HL-60 (cell line): ENCODE measurements at regions not wholly inside any gene's neighbourhood (a gene's known extent, or its start where the extent isn't known, plus 50 kb on each side); places are given as distances from the start of the nearest gene placed in this dataset.

Source experiments
- DNase-seq, 2 experiments: peaks; one replicate each; pipeline ENCODE4 v3.0.0-alpha.2; 2010 to 2020; ENCODE audit warnings: low read depth in 1 of 2, low spot score in 1 of 2
- H3K27ac ChIP-seq: fragments of 250-450 bp; sonication (Bioruptor Pico); replicated peaks from 2 replicates; pipeline ENCODE4 v1.5.1; 2020; ENCODE audit warnings: mild to moderate bottlenecking, moderate library complexity
- H3K27me3 ChIP-seq: fragments of 250-450 bp; sonication (Bioruptor Pico); 2 replicates; pipeline ENCODE4 v1.5.1; 2021; ENCODE audit warnings: mild to moderate bottlenecking, moderate library complexity; ENCODE audit not compliant: insufficient read depth, poor library complexity, severe bottlenecking
- H3K4me3 ChIP-seq: replicated peaks from 2 replicates; pipeline ENCODE4 v1.5.1; 2011; ENCODE audit warnings: mild to moderate bottlenecking, control low read depth, low read length; ENCODE audit not compliant: insufficient read depth
- GABPA ChIP-seq: IDR thresholded peaks from 2 replicates; pipeline ENCODE4 v1.6.1; 2012; ENCODE audit warnings: low read depth
- POLR2AphosphoS5 ChIP-seq: IDR thresholded peaks from 2 replicates; pipeline ENCODE4 v1.6.1; 2012; ENCODE audit warnings: low read depth
- SPI1 ChIP-seq: IDR thresholded peaks from 2 replicates; pipeline ENCODE4 v1.6.1; 2012; ENCODE audit warnings: low read depth, mild to moderate bottlenecking, borderline replicate concordance
- TF ChIP-seq, protein P1 (sequence below): IDR thresholded peaks from one replicate; pipeline ENCODE4 v1.5.1; 2011; ENCODE audit warnings: low read length, control low read depth, inconsistent platforms; ENCODE audit not compliant: insufficient read depth
- TF ChIP-seq, protein P2 (sequence below): IDR thresholded peaks from 2 replicates; pipeline ENCODE4 v1.6.1; 2012; ENCODE audit warnings: low read depth; ENCODE audit not compliant: insufficient replicate concordance

DNA sequence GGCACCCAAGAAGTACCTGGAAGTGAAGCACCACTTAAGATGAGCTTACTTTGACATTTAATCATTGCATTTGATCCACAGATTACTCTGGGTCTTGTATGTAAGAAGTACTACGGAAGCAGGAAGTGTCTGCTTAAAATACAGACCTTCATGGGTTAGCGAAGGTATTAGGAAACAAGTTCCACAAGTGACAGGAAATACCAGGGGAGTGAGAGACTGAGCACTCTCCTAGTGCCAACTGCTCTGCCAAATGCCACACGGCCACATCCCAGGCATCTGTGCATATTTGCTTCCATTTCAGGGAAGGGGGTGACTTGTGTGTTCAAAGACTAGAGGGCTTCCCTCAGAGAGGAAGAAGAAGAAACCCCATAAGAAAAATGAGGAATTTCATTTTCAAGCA, 57.2 kb upstream of the ANK3 start:
- no peak overlapping the region for H3K4me3 ChIP-seq
- H3K27me3 ChIP-seq, result no peaks in the 10 kb centered on the region
- TF ChIP-seq GABPA, result peak; percentile 87
- TF ChIP-seq, protein P1, sequence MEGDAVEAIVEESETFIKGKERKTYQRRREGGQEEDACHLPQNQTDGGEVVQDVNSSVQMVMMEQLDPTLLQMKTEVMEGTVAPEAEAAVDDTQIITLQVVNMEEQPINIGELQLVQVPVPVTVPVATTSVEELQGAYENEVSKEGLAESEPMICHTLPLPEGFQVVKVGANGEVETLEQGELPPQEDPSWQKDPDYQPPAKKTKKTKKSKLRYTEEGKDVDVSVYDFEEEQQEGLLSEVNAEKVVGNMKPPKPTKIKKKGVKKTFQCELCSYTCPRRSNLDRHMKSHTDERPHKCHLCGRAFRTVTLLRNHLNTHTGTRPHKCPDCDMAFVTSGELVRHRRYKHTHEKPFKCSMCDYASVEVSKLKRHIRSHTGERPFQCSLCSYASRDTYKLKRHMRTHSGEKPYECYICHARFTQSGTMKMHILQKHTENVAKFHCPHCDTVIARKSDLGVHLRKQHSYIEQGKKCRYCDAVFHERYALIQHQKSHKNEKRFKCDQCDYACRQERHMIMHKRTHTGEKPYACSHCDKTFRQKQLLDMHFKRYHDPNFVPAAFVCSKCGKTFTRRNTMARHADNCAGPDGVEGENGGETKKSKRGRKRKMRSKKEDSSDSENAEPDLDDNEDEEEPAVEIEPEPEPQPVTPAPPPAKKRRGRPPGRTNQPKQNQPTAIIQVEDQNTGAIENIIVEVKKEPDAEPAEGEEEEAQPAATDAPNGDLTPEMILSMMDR, result no peak
- no peak for TF ChIP-seq POLR2AphosphoS5
- TF ChIP-seq, protein P2, sequence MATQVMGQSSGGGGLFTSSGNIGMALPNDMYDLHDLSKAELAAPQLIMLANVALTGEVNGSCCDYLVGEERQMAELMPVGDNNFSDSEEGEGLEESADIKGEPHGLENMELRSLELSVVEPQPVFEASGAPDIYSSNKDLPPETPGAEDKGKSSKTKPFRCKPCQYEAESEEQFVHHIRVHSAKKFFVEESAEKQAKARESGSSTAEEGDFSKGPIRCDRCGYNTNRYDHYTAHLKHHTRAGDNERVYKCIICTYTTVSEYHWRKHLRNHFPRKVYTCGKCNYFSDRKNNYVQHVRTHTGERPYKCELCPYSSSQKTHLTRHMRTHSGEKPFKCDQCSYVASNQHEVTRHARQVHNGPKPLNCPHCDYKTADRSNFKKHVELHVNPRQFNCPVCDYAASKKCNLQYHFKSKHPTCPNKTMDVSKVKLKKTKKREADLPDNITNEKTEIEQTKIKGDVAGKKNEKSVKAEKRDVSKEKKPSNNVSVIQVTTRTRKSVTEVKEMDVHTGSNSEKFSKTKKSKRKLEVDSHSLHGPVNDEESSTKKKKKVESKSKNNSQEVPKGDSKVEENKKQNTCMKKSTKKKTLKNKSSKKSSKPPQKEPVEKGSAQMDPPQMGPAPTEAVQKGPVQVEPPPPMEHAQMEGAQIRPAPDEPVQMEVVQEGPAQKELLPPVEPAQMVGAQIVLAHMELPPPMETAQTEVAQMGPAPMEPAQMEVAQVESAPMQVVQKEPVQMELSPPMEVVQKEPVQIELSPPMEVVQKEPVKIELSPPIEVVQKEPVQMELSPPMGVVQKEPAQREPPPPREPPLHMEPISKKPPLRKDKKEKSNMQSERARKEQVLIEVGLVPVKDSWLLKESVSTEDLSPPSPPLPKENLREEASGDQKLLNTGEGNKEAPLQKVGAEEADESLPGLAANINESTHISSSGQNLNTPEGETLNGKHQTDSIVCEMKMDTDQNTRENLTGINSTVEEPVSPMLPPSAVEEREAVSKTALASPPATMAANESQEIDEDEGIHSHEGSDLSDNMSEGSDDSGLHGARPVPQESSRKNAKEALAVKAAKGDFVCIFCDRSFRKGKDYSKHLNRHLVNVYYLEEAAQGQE, result no peak
- no peak overlapping the region for H3K27ac ChIP-seq
- DNase-seq, result peak in 1 of 2 experiments; percentile 32

GRCh38 chr10:60446070-60446833, 56.6 kb upstream of the ANK3 start:
- no peak overlapping the region for H3K27ac ChIP-seq
- no peak overlapping the region for H3K4me3 ChIP-seq
- DNase-seq, result no peak
- no peak for TF ChIP-seq POLR2AphosphoS5
- TF ChIP-seq GABPA, result no peak
- TF ChIP-seq, protein P2, result no peak
- TF ChIP-seq, protein P1, result no peak
- TF ChIP-seq SPI1, result no peak
- peaks cover under 1% of the 10 kb centered on the region for H3K27me3 ChIP-seq

GRCh38 chr10:60444494-60445064, 54.9 kb upstream of the ANK3 start:
- Histone ChIP-seq H3K4me3 (no peak overlapping the region), H3K27ac (no peak overlapping the region), H3K27me3 (peaks cover 4% of the 10 kb centered on the region)
- no peak for DNase-seq
- TF ChIP-seq, protein P1, result no peak
- no peak for TF ChIP-seq POLR2AphosphoS5
- no peak for TF ChIP-seq SPI1
- no peak for TF ChIP-seq GABPA
- TF ChIP-seq, protein P2, result no peak
